ENCODE measurements at regions not wholly inside any gene's neighbourhood (a gene's known extent, or its start where the extent isn't known, plus 50 kb on each side); places are given as distances from the start of the nearest gene placed in this dataset.

- intact Hi-C loops (cut with micrococcal nuclease) = no loop called here
Measured at GRCh38 chr5:152900332-152900731, 495.3 kb upstream of the NMUR2 start.

GRCh38 chr5:152901754-152902153, 496.7 kb upstream of the NMUR2 start:
- Histone ChIP-seq H3K9me3 (replicated peaks) (no peaks in the 10 kb centered on the region), H3K36me3 (no peaks in the 10 kb centered on the region), H3K4me1 (no peaks in the 10 kb centered on the region), H3K4me3 (no peak overlapping the region), H3K27ac (replicated peaks) (no peak overlapping the region), H3K27me3 (ENCODE audit: low read depth) (no peaks in the 10 kb centered on the region)
- intact Hi-C loops (cut with micrococcal nuclease) = no loop called here
- DNase-seq = no peak
- no peak for TF ChIP-seq CTCF (IDR thresholded peaks at IDR 0.05; ENCODE audit: borderline replicate concordance)

More at GRCh38 chr5:152900332-152900731, 495.3 kb upstream of the NMUR2 start:
- no peak for TF ChIP-seq CTCF (IDR thresholded peaks at IDR 0.05; ENCODE audit: borderline replicate concordance)
- no peaks in the 10 kb centered on the region for H3K36me3 ChIP-seq
- H3K9me3 ChIP-seq (replicated peaks) = no peaks in the 10 kb centered on the region
- no peak for DNase-seq
- H3K4me1 ChIP-seq = no peaks in the 10 kb centered on the region
- H3K27ac ChIP-seq (replicated peaks) = no peak overlapping the region
- H3K27me3 ChIP-seq (ENCODE audit: low read depth) = no peaks in the 10 kb centered on the region
- H3K4me3 ChIP-seq = no peak overlapping the region

GRCh38 chr5:152905286-152905685, 500.2 kb upstream of the NMUR2 start:
- Histone ChIP-seq H3K4me3 (no peak overlapping the region), H3K27me3 (ENCODE audit: low read depth) (no peaks in the 10 kb centered on the region), H3K36me3 (no peaks in the 10 kb centered on the region), H3K9me3 (replicated peaks) (no peaks in the 10 kb centered on the region), H3K27ac (replicated peaks) (no peak overlapping the region), H3K4me1 (no peaks in the 10 kb centered on the region)
- DNase-seq = no peak
- intact Hi-C loops (cut with micrococcal nuclease) = no loop called here
- TF ChIP-seq CTCF (IDR thresholded peaks at IDR 0.05; ENCODE audit: borderline replicate concordance) = no peak

- Histone ChIP-seq H3K9me3 (replicated peaks) (peaks cover 6% of the 10 kb centered on the region), H3K27ac (replicated peaks) (no peak overlapping the region), H3K36me3 (no peaks in the 10 kb centered on the region), H3K4me3 (no peak overlapping the region), H3K27me3 (ENCODE audit: low read depth) (no peaks in the 10 kb centered on the region), H3K4me1 (no peaks in the 10 kb centered on the region)
- intact Hi-C loops (cut with micrococcal nuclease) = no loop called here
- no peak for TF ChIP-seq CTCF (IDR thresholded peaks at IDR 0.05; ENCODE audit: borderline replicate concordance)
- no peak for DNase-seq
Measured at GRCh38 chr5:152907488-152908245, 502.6 kb upstream of the NMUR2 start.

GRCh38 chr5:152912924-152913323, 507.8 kb upstream of the NMUR2 start:
- intact Hi-C loops (cut with micrococcal nuclease) = no loop called here
- H3K27me3 ChIP-seq (ENCODE audit: low read depth) = no peaks in the 10 kb centered on the region

More at GRCh38 chr5:152912924-152913323, 507.8 kb upstream of the NMUR2 start:
- no peaks in the 10 kb centered on the region for H3K4me1 ChIP-seq
- no peak for DNase-seq
- H3K27ac ChIP-seq (replicated peaks) = no peak overlapping the region
- peaks cover 6% of the 10 kb centered on the region for H3K9me3 ChIP-seq (replicated peaks)
- H3K36me3 ChIP-seq = no peaks in the 10 kb centered on the region
- H3K4me3 ChIP-seq = no peak overlapping the region
- no peak for TF ChIP-seq CTCF (IDR thresholded peaks at IDR 0.05; ENCODE audit: borderline replicate concordance)

Data from left ventricle myocardium inferior (tissue), 1 donor.